Amygdala (tissue), 56 donors: ENCODE measurements at regions not wholly inside any gene's neighbourhood (a gene's known extent, or its start where the extent isn't known, plus 50 kb on each side); places are given as distances from the start of the nearest gene placed in this dataset.

Source experiments
- DNase-seq, 56 donors: peaks; one replicate each; lab custom pipeline; 2025; lab: John Stamatoyannopoulos, UW

GRCh38 chr4:22911285-22911684 lies 218.5 kb downstream of the GBA3 start:
- no peak for DNase-seq

- DNase-seq = no peak
Measured at GRCh38 chr4:22910200-22910599, 217.5 kb downstream of the GBA3 start.

- DNase-seq = no peak
Measured at GRCh38 chr4:22906045-22906444, 213.3 kb downstream of the GBA3 start.

- no peak for DNase-seq
Measured at GRCh38 chr4:22903913-22904312, 211.2 kb downstream of the GBA3 start.

GRCh38 chr4:22901631-22902030 lies 208.9 kb downstream of the GBA3 start:
- no peak for DNase-seq

- DNase-seq = no peak
Measured at GRCh38 chr4:22900876-22901275, 208.1 kb downstream of the GBA3 start.

- peak in 7 of 56 donors; percentile 1 to 14 (median 3) for DNase-seq
Measured at GRCh38 chr4:22897520-22898108, 204.9 kb downstream of the GBA3 start.

- DNase-seq = no peak
Measured at GRCh38 chr4:22895482-22895881, 202.7 kb downstream of the GBA3 start.

GRCh38 chr4:22884157-22884556 lies 191.4 kb downstream of the GBA3 start:
- DNase-seq = no peak

- no peak for DNase-seq
Measured at GRCh38 chr4:22881411-22881810, 188.7 kb downstream of the GBA3 start.

- peak in 1 of 56 donors; percentile 3 for DNase-seq
Measured at GRCh38 chr4:22877486-22878052, 184.8 kb downstream of the GBA3 start.

- DNase-seq = no peak
Measured at GRCh38 chr4:22876270-22876669, 183.5 kb downstream of the GBA3 start.

- DNase-seq = no peak
Measured at GRCh38 chr4:22875587-22876257, 183.0 kb downstream of the GBA3 start.

GRCh38 chr4:22874334-22874912 lies 181.7 kb downstream of the GBA3 start:
- no peak for DNase-seq

- DNase-seq = no peak
Measured at GRCh38 chr4:22873899-22874298, 181.2 kb downstream of the GBA3 start.

GRCh38 chr4:22870847-22871449 lies 178.2 kb downstream of the GBA3 start:
- no peak for DNase-seq

- no peak for DNase-seq
Measured at GRCh38 chr4:22869235-22869634, 176.5 kb downstream of the GBA3 start.
